ENCODE measurements at regions not wholly inside any gene's neighbourhood (a gene's known extent, or its start where the extent isn't known, plus 50 kb on each side); places are given as distances from the start of the nearest gene placed in this dataset.

- intact Hi-C loops (cut with DNase I), result no loop called here
- Histone ChIP-seq H3K27me3 (no peaks in the 10 kb centered on the region), H3K9me3 (no peaks in the 10 kb centered on the region), H3K27ac (peak overlapping the region in 2 of 4 donors; percentile 11 to 33), H3K4me3 (no peak overlapping the region), H3K36me3 (no peaks in the 10 kb centered on the region), H3K4me1 (peaks cover 0 to 4% (median 0%) of the 10 kb centered on the region in 3 donors)
- 20 to 76% methylated on average over 1 to 3 of the region's 7 CpGs for WGBS, 2 donors
- no peak for DNase-seq
- no peak for TF ChIP-seq POLR2A (IDR thresholded peaks at IDR 0.05)
- TF ChIP-seq, protein P1, sequence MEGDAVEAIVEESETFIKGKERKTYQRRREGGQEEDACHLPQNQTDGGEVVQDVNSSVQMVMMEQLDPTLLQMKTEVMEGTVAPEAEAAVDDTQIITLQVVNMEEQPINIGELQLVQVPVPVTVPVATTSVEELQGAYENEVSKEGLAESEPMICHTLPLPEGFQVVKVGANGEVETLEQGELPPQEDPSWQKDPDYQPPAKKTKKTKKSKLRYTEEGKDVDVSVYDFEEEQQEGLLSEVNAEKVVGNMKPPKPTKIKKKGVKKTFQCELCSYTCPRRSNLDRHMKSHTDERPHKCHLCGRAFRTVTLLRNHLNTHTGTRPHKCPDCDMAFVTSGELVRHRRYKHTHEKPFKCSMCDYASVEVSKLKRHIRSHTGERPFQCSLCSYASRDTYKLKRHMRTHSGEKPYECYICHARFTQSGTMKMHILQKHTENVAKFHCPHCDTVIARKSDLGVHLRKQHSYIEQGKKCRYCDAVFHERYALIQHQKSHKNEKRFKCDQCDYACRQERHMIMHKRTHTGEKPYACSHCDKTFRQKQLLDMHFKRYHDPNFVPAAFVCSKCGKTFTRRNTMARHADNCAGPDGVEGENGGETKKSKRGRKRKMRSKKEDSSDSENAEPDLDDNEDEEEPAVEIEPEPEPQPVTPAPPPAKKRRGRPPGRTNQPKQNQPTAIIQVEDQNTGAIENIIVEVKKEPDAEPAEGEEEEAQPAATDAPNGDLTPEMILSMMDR (IDR thresholded peaks at IDR 0.05), result peak in 2 of 6 experiments; percentile 11 to 53
Measured at GRCh38 chr13:84455143-84455905, 573.0 kb upstream of the SLITRK1 start.

DNA sequence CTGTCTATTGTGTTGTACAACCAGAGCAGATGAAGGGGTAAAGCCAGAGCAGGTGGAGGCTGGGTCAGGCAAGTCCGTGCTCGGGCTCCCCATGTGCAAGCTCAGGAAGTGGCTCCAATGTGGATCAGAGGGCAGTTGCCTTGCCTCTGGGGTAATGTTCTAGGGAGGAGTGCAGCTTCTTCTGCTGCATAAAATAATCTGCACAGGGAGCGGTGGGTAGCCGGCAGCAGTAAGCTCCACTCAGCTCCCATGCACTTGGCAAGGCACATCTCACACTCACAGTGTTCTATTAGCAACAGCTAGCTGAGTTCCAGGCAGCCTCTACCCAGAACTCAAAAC, 565.3 kb upstream of the SLITRK1 start:
- Histone ChIP-seq H3K27me3 (no peaks in the 10 kb centered on the region), H3K27ac (peak overlapping the region in 2 of 4 donors; percentile 15 to 19), H3K4me1 (peaks cover 8 to 27% (median 13%) of the 10 kb centered on the region in 3 donors), H3K9me3 (no peaks in the 10 kb centered on the region), H3K4me3 (no peak overlapping the region), H3K36me3 (no peaks in the 10 kb centered on the region)
- no peak for DNase-seq
- intact Hi-C loops (cut with DNase I), result no loop called here
- no CpG with 5 or more reads among the region's 4 CpGs for whole genome bisulfite sequencing, 2 donors
- TF ChIP-seq, protein P1 (IDR thresholded peaks at IDR 0.05), result no peak

GRCh38 chr13:84446972-84447639, 564.8 kb upstream of the SLITRK1 start:
- Histone ChIP-seq H3K27me3 (no peaks in the 10 kb centered on the region), H3K27ac (no peak overlapping the region), H3K4me1 (peaks cover 8 to 27% (median 13%) of the 10 kb centered on the region in 3 donors), H3K4me3 (no peak overlapping the region), H3K36me3 (no peaks in the 10 kb centered on the region), H3K9me3 (no peaks in the 10 kb centered on the region)
- DNase-seq, result no peak
- intact Hi-C loops (cut with DNase I), result no loop called here
- WGBS, 2 donors, result 68 to 83% methylated on average over 6 to 8 of the region's 9 CpGs
- TF ChIP-seq, protein P1 (IDR thresholded peaks at IDR 0.05), result no peak
- TF ChIP-seq POLR2A (IDR thresholded peaks at IDR 0.05), result no peak

GRCh38 chr13:84445776-84446175, 563.5 kb upstream of the SLITRK1 start:
- H3K4me1 ChIP-seq, result peaks cover 8 to 27% (median 13%) of the 10 kb centered on the region in 3 donors
- peak overlapping the region in 1 of 4 donors; percentile 13 for H3K27ac ChIP-seq
- H3K4me3 ChIP-seq, result no peak overlapping the region
- no peaks in the 10 kb centered on the region for H3K36me3 ChIP-seq
- intact Hi-C loops (cut with DNase I), result no loop called here
- DNase-seq, result no peak
- H3K9me3 ChIP-seq, result no peaks in the 10 kb centered on the region
- TF ChIP-seq, protein P1 (IDR thresholded peaks at IDR 0.05), result no peak
- TF ChIP-seq POLR2A (IDR thresholded peaks at IDR 0.05), result no peak
- H3K27me3 ChIP-seq, result no peaks in the 10 kb centered on the region
- 30 to 44% methylated on average over 2 to 3 of the region's 5 CpGs for WGBS, 2 donors

DNA sequence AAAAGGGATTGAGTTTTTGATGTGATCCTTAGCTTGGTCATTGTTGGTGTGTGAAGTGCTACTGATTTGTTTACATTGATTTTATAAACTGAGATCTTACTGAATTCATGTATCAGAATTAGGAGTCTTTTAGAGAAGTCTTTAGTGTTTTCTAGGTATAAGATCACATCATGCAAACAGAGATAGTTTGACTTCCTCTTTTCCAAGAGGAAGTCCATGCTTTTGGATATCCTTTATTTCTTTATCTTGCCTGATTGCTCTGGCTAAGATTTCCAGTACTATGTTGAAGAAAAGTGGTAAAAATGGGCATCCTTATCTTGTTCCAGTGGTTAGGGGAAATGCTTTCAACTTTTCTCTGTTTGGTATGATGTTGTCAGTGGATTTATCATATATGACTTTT, 561.2 kb upstream of the SLITRK1 start:
- intact Hi-C loops (cut with DNase I), result no loop called here
- Histone ChIP-seq H3K9me3 (no peaks in the 10 kb centered on the region), H3K27ac (no peak overlapping the region), H3K27me3 (no peaks in the 10 kb centered on the region), H3K36me3 (no peaks in the 10 kb centered on the region), H3K4me3 (no peak overlapping the region), H3K4me1 (peaks cover 8 to 27% (median 13%) of the 10 kb centered on the region in 3 donors)
- TF ChIP-seq POLR2A (IDR thresholded peaks at IDR 0.05), result no peak
- TF ChIP-seq, protein P1 (IDR thresholded peaks at IDR 0.05), result no peak
- no peak for DNase-seq

Measured in esophagus squamous epithelium (tissue), 5 donors.